AG08396 (cell line): ENCODE measurements at regions not wholly inside any gene's neighbourhood (a gene's known extent, or its start where the extent isn't known, plus 50 kb on each side); places are given as distances from the start of the nearest gene placed in this dataset.
"Not testable (repeated sequence)": the region's sequence is repeated elsewhere in the genome, so short reads cannot be mapped to it uniquely, and the experiment has no call there.

Source experiments
- DNase-seq: peaks from one replicate; pipeline ENCODE4 v3.0.0; 2012; ENCODE audit warnings: low spot score, mixed read lengths

DNA sequence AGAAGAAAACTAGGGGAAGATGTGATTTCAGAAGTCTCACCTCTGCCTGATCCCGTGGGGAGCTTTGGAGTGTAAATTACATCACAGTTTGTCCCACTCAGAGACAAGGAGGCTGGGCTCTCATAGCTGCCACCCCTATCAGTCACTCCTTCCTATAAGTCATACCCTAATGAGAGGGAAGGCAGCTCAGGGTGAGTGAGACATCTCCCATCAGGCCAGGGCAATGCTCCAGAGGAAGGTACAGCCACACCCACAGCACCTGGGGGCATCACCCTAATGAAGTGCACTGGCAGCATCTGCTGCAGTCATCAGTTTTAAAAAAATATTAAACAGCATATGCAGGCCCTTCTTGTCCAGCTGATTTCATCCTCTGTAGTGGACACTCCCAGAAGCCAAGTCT is 223.1 kb upstream of the NBPF12 start:
- not testable (repeated sequence) for DNase-seq

DNA sequence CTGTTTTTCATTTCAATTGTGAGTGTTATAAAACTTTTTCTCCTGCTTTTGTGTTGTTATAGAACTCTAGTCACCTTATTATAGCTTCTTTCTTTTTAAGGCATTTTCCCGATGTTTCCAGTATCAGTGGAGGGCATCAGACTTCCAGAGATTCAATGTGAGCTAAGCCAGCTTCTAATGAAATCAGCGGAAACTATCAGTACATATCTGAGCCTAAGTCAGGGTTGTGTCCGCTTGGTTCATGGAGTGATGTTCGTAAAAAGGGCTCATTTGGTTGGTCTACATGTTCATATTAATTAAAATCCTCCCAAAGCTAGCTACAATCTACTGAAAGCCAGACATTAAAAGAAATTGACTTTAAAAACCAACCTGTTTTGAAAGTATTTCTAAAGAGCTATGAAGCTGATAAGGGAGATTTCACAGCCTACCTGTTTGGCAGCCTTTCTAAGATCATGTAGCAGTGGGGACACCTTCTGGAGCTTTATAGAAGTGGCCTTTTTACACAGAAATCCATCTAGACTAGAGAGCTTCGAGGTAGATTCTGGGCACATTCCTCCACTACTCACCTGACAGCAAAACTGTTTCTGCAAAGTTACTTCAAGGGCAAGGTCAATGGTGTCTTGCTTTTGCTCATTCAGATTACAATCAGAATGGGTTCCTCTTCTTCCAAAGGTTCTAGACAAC is 227.1 kb upstream of the NBPF12 start:
- not testable (repeated sequence) for DNase-seq

DNA sequence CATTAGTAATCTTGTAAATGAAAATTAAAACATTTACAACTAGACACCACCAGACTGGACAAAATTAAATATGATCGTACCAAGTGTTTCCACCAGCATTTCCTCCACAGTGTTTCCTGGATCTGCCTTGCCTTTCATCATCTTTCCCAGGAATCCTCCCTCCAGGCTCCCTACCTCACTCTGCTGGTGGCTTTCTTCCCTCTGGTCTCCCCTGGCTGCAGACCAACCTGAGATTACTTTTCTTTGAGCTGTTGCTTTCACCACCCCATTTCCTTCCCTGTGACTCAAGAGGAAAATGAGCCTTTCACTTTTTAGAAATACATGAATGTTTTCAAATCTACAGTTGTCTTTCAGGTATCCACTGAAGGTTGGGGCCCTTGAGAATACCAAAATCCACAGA is 228.8 kb upstream of the NBPF12 start:
- DNase-seq, result not testable (repeated sequence)

DNA sequence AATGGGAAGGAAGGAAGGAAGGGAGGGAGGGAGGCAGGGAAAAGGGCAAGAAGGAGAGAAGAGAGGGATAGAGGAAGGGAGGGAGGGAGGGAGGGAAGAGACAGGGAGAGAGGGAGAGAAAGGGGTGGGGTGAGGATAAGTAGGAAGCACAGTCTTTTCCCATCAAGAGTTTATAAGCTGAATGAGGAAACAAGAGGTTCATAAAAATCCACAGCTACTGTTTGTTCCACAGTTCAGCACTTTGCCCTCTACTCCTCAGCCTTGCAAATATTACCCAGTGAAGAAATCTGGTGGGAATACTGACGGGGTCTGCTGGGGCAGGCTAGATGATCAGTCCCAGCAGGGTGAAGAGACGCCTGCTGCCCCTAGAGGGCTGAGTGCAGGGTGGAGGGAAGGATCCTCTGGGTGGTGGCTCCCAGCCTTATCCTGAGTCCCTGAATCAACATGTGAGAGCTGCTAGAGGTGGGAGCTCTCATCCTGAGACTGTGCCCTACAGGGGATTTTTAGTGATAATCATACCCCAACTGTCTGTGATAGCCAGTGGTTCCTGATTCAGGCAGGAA is 233.9 kb upstream of the NBPF12 start:
- not testable (repeated sequence) for DNase-seq

DNA sequence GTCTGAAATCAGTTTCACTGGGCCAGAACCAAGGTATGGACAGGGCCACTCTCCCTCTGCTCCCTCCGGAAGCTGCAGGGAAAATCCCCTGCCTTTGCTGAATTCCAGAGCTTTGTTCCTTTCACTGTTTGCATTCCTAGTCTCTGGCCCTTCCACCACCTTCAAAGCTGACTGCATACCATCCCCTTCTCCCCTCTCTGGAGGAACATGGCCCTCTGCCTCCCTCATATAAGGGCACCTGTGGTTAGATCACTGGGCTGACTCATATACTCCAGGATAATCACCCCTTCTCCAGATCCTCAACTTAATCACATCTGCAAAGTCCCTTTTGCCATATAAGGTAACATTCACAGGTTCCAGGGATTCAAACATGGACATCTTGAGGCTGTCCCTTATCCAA is 236.8 kb upstream of the NBPF12 start:
- not testable (repeated sequence) for DNase-seq

DNA sequence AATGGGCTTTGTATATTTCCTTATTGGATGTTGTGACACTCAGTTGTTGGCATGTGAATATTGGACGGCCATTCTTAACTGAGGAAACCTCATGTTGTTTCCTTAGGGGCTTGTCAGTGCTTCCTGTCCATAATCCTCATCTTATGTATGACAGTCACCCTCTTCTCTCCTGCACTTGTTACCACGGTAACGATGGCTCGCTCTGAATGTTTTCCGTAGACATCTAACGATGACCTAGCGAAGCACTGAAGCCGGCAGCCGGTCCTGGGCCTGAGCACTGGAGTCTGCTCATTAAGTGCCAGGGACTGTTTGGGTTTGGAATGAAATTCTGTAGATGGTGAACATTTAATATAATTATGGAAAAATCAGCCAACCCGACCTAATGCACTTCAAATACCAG is 242.7 kb upstream of the NBPF12 start:
- not testable (repeated sequence) for DNase-seq

DNA sequence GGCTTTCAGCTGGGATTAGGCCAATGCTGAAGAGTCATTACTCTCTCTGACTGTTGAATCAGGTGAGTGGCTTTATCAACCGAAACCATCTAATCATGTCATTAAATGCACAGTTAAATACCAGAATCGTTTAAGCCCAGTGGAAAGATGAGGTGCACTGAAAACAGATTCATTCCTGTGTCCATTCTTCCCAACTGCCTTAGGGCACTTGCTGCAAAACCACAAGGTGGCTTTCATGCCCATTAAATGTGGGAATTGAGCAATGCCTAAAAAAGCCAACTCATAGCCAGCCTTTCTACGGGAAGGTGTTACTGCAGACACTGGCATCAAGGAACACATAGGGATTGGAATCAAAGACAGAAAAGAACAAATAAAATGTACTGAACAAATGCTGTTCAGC is 246.3 kb upstream of the NBPF12 start:
- DNase-seq, result not testable (repeated sequence)

DNA sequence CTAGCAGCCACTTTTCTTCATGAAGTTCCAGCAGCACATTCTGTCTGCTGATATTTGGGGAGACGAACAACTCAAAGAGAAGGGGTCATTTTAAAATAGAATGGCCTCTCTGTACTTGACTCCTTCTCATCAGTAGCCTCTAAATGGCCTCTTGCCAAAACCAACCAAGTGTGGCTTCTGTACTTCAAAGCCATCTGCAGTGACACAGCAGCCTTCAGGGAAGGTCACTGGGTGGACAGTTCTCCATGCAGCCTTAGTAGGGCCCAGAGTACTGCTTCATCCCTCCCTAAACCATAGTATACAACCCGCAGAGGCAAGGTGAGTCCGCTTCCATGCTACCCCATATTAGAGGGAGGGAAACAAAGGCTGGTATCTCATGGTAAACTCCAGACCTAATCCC is 249.2 kb upstream of the NBPF12 start:
- not testable (repeated sequence) for DNase-seq

DNA sequence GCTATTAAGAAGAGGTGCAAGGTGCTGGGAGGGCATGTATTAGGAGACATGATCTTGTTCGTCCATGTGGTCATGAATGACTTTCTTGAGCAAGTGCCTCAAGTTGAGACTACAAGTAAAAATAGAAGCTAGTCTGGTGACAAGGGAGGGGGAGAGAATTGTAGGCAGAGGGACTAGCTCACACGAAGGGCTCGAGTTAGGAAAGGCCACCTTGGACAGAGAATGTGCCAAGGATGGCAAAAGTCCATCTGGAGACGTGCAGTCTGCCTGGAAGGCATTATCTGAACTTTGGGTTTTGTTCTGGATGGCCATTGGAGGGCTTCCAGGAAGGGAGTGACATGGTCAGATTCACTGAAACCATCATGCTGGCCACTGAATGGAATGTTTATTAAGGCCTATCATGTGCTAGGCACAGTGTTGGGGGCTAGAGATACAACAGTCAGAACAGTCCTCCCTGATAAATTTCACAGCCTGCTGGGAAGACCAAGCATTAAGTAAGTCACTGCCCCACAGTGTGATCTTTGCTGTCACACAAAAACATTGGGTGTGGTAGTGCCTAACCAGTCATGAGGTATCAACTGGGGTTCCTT is 251.3 kb upstream of the NBPF12 start:
- not testable (repeated sequence) for DNase-seq

DNA sequence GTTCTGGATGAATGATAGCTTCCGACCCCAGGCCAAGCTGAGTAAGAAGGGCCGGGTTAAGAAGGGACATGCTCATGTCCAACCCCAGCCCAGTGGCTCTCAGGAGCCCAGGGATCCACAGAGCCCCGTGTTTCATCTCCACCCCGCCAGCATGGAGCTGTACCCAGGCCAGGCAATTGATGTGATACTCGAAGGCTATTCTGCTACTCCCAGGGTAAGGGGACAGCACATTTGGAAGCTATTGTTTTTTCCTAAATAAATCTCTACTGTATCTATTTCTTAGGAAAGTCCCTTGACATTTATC is 255.0 kb upstream of the NBPF12 start:
- DNase-seq, result not testable (repeated sequence)

DNA sequence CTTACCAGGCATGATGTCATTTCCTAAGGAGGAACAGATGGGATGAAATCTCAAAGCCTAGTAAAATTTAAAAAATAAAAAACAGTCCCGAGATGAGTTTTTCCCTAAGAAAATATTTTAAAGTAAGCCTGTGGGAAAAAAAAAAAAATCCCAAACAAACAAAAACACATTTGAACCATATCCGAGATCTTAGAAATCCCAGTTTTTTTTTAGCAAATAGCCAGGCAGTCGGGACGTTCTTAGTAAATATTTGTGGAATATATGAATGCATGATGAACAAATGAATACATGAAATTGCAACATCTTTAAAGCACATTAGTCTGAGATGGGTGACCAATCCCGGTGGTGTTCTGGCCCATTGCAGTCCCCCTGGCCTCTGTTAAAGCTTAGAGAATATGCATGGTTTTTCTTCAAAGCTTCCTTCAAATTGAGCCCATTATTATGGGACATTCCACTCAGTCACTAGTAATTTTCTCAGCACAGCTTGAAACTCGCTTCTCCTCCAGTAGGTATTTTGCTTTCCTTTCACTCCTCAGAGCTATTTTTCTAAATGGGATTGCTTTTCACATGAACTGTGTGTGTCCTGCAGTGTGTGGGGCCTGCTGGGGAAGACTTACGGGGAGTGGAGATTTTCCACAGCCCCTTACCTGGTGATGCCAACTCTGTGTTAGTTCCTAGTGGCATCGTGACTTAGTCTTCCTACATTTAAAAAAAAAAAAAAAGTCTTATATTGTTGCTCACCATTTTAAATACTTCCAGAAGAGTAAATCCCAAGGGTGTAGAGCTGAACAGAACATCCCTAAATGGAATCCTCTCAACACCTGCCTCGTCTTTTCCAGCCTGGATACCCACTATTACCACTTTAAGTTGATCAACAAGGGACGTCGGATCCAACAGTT is 255.6 kb upstream of the NBPF12 start:
- not testable (repeated sequence) for DNase-seq

DNA sequence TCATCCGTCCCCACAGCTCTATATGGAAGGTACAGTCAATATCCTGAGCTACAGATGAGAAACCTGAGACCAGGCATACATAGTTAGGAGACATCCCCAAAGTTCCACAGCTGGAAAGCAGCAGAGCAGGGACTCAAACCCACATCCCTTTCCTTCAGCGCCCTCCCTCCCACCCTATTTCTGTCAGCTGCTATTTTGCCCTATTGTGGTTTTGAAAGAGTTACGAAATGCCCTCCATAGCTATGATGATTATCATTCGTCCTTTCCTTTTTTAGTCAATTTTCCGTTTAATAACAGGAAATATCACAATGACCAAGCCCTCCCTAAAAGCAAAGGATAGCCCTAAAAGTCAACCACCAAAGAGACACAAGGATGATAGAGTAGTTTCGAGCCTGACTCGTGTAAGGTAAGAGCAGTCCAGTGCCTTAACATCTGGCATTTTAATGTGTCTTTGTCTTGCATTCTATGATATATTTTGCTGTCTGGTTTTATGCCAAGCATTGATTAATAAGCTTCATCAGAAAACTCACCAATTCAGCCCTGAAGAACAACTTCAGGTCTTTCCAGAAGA is 264.3 kb upstream of the NBPF12 start:
- DNase-seq, result not testable (repeated sequence)

DNA sequence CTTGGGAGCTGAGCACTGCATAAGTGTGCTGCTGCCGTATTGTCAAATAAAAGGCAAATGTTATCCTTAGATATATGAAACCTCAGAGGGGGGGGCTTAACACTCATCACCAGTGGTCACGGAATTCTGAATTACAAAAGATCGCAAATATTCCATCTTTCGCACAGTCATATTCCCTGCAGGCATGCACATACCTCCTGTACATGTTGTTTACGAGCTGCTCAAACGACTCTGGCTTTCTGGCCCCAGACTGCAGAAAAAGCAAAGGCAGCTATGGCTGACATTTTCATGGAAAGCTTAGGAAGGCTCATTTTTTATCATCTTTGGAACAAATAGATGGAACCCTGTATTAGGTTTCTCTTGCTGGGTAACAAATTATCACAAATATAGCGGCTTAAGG is 265.5 kb upstream of the NBPF12 start:
- DNase-seq, result not testable (repeated sequence)

DNA sequence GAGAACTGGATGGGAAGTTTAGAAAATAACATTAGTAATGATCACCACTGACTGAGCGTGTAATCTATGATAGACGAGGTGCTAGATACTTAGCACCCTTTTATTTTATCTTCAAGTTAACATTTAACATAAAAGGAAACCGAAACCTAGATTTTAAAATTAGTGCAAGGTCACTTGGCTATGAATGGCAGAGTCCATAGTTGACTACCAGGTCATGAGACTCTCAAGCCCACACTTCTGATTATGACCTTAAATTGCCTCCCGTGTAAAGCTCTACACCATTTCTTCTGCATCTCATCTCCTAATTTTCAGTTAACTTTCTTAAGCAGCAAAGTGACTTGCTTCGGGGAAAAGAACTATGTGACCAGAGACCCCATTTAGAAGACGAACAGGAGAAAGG is 266.5 kb upstream of the NBPF12 start:
- not testable (repeated sequence) for DNase-seq

DNA sequence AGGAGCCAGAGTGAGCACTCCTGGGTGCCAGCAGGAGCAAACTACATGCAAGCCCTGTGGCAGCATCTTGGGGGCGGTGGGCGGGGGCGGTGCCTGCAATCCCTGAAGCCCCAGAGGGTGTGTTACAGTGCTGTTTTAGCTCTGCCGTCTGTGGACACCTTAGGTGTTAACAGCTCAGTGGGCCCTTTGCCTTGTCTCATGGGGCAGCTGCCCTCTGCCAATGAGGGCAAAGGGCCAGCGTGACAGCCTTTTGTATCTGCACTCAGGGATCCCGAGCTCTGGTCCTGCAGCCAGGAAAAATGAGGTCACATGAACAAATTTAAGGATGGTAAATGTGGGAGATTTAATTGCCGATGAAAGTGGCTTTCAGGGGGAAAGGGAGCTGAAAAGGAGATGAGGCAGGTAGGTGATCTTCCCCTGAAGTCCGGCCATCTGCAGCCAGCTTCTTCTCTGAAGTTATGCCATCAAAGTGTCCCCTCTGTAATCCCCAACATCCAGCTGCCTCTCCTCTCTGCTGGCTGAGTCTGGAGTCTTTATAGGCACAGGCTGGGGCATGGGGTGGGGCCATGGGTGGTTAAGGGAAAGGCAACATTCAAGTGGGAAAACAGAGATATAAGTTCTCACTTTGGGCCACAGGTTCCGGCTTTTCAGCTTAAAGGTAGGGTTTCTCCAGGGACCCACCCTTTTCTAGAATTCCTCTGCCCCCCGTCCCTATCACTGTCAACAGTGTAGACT is 267.1 kb upstream of the NBPF12 start:
- not testable (repeated sequence) for DNase-seq

DNA sequence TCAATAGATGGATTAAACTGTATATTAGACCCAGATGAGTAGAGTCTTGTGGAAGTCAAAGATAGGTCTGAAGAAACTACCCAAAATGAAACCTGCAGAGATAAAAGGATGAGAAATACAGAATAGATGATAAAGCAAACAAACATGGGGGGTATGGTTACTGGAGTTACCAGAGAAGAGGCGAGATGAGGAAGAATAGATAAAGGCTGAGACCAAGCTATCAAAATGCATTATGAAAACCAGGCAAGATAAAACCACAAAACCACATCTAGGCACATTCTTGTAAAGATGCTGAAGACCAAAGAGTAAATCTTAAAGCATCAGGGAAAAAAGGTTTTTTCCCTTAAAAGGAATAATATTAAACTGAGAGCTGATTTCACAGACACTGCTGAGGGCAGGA is 271.8 kb upstream of the NBPF12 start:
- not testable (repeated sequence) for DNase-seq

DNA sequence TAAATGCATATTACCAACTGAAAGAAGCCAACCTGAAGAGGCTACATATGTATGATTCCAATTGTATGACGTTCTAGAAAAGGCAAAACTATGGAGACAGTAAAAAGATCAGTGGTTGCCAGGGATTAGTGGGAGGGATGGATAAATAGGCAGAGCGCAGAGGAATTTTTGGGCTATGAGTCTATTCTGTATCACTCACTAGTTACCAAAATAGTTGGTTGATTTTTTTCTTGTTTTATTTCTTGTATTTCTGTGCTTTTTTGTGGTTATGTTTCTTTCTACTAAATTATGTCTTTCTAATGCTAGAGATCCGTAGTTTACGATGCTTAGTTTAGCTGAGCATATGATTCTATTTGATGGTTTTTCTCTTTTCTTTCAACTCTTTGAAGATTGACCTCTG is 277.9 kb upstream of the NBPF12 start:
- DNase-seq, result not testable (repeated sequence)

DNA sequence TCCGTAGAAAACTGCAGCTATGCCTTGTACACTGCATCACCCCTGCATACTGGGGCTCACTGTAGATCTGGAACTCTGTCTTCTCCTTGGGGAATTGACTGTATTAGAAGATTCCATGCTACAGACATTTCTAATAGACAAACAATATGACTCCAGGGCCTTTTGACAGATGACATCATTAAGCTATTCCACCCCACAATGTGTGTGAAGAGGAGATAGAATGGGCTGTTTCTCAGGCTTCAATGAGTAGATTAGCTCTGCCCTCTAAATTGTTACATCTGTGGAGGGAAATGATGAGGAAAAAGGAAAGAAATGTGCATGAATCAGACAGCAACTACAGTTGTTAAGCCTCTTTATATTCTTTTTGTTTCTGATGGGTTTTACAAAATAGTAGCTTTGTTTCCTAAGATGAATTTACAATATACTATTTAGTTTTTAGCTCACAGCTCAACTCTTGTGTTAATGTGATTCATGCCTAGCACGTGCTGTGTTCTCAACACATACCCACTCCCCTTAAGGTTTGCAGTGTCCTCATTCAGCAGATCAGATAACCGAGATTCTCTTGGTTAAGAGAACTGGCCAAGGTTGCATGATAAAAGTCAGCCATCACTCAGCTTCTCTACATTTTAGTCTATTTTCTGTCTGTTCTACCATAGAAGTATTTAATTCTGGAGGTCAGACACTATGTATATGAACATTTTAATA is 281.6 kb upstream of the NBPF12 start:
- DNase-seq, result not testable (repeated sequence)

DNA sequence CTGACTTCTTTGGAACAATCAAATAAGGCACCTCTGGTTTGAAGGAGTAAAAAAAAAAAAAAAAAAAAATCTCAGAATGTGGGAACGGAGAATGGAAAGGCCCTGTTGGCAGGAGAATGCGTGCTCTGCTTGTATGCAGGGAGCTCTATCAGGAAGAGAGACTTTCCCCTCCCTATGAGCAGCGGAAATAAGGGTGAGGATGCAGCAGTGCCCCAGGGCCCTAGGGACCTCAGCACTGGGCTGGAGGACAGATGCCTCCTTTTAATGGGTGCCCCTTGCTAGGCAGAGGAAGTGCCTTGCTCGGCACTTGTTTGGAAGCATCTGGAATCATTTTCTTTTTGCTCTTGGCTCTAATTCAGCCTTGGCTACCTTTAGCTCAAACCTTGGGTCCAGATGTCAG is 283.4 kb upstream of the NBPF12 start:
- DNase-seq, result not testable (repeated sequence)

DNA sequence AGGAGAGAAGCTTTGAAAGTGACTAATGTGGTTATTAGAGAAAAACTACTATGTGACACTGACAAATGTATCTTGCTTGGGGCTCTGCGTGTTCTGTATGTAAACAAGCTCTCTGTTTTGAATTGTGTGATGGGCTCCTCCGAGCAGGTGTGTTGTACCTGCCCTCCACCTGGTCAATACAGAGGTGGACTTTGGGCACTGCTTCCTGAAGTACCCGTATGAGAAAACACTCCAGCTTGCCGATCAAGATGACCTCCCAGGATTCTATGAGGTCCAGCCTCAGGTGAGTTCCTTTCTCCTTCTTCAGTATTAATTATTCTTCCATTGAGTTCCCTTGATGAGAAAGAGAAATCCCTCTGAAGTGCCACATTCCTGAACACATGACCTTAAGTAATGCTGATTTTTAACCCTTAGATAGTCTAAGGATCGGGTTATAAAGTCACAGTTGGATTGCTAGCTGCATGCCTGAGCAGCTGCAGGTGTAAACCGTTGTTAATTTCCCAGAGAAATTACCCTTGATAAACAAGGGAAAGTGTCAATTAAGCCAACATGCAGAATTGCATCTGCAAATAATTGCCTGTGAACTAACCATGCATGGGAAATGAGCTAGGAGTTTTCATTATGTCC is 292.0 kb upstream of the NBPF12 start:
- not testable (repeated sequence) for DNase-seq
